MM.1S (cell line): ENCODE measurements at regions not wholly inside any gene's neighbourhood (a gene's known extent, or its start where the extent isn't known, plus 50 kb on each side); places are given as distances from the start of the nearest gene placed in this dataset.
"Not testable (repeated sequence)": the region's sequence is repeated elsewhere in the genome, so short reads cannot be mapped to it uniquely, and the experiment has no call there.

ENCODE experiments used
- CTCF ChIP-seq: fragments of 300-600 bp; sonication (generic); IDR thresholded peaks from 2 replicates; pipeline ENCODE4 v1.5.1; 2016; ENCODE audit warnings: antibody characterized with exemption, low read length, mixed read lengths
- EZH2 ChIP-seq: fragments of 300-600 bp; sonication (generic); optimal IDR thresholded peaks from 2 replicates; pipeline ENCODE3; 2017; ENCODE audit warnings: low read depth, mild to moderate bottlenecking, antibody characterized with exemption, low read length, mixed read lengths
- EZH2phosphoT487 ChIP-seq: fragments of 300-600 bp; sonication (generic); IDR thresholded peaks from 2 replicates; pipeline ENCODE4 v1.6.1; 2018; ENCODE audit warnings: antibody characterized with exemption, low read length

GRCh38 chr1:143816369-143816768 is 155.4 kb downstream of the FAM72C start:
- TF ChIP-seq CTCF, EZH2, EZH2phosphoT487: not testable (repeated sequence)
